Nephron progenitor cell (in vitro differentiated cells): ENCODE measurements at regions not wholly inside any gene's neighbourhood (a gene's known extent, or its start where the extent isn't known, plus 50 kb on each side); places are given as distances from the start of the nearest gene placed in this dataset.

ENCODE experiments used
- DNase-seq: peaks from one replicate; pipeline ENCODE4 v3.0.0; 2021
- H3K27ac Mint-ChIP-seq: 2 replicates; pipeline ENCODE4 v1.8.0; 2021; ENCODE audit warnings: mild to moderate bottlenecking, moderate library complexity, mixed read lengths
- H3K27me3 Mint-ChIP-seq: 2 replicates; pipeline ENCODE4 v1.8.0; 2021; ENCODE audit warnings: mild to moderate bottlenecking, low read depth, mixed read lengths; ENCODE audit not compliant: poor library complexity
- H3K36me3 Mint-ChIP-seq: 2 replicates; pipeline ENCODE4 v1.8.0; 2021; ENCODE audit warnings: low read depth, mixed read lengths
- H3K4me1 Mint-ChIP-seq: 2 replicates; pipeline ENCODE4 v1.8.0; 2021; ENCODE audit warnings: mixed read lengths
- H3K4me3 Mint-ChIP-seq: 2 replicates; pipeline ENCODE4 v1.8.0; 2021; ENCODE audit warnings: mild to moderate bottlenecking, moderate library complexity, mixed read lengths
- H3K9me3 Mint-ChIP-seq: 2 replicates; pipeline ENCODE4 v1.8.0; 2021; ENCODE audit warnings: mild to moderate bottlenecking, moderate library complexity, mixed read lengths
- TF ChIP-seq, protein P1 (sequence below): fragments of 200-600 bp; sonication (generic); IDR thresholded peaks from 2 replicates; pipeline ENCODE4 v1.5.0; 2021; ENCODE audit warnings: antibody characterized with exemption

DNA sequence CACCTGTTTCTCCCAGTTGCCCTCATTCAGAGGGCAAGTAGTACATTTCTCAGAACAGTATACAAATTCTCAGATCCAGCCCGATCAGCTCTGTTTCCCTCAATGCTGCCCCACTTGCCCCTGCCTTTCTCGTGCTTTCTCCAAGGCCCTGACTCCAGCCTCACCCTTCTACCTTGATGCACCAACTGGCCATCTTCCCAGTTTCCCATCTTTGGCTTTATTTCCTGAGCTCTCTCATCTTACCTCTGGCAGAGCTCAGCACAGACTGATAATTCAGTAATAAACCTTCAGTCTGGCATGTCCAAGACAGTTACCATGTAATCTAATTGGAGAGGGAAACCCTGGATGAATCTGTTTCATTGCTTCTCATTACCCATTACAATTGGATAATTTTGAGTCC is 184.5 kb upstream of the ISX start:
- H3K9me3 Mint-ChIP-seq: peaks cover 4% of the 10 kb centered on the region
- DNase-seq: no peak

DNA sequence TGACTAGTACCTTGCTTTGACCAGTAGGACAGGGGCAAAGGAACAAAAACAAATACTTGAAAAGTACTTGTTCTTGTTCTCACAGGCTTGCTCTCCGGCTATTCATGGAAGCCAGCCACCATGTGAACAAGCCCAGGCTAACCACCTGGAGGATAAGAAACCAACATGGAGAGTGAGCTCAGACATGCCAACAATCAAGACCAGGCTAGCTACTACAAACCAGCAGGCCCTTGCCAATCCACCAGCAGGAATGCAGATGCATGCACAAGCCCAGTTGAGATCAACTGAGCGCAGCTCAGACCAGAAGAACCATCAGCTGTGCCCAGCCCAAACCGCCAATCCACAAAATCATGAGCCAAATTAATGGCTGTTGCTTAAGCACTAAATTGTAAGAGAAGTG is 180.1 kb upstream of the ISX start:
- H3K4me1 Mint-ChIP-seq: peaks cover 8% of the 10 kb centered on the region
- H3K36me3 Mint-ChIP-seq: peaks cover 2% of the 10 kb centered on the region
- H3K27me3 Mint-ChIP-seq: peaks cover 13% of the 10 kb centered on the region
- H3K4me3 Mint-ChIP-seq: no peak overlapping the region
- TF ChIP-seq, protein P1, sequence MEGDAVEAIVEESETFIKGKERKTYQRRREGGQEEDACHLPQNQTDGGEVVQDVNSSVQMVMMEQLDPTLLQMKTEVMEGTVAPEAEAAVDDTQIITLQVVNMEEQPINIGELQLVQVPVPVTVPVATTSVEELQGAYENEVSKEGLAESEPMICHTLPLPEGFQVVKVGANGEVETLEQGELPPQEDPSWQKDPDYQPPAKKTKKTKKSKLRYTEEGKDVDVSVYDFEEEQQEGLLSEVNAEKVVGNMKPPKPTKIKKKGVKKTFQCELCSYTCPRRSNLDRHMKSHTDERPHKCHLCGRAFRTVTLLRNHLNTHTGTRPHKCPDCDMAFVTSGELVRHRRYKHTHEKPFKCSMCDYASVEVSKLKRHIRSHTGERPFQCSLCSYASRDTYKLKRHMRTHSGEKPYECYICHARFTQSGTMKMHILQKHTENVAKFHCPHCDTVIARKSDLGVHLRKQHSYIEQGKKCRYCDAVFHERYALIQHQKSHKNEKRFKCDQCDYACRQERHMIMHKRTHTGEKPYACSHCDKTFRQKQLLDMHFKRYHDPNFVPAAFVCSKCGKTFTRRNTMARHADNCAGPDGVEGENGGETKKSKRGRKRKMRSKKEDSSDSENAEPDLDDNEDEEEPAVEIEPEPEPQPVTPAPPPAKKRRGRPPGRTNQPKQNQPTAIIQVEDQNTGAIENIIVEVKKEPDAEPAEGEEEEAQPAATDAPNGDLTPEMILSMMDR: no peak
- no peak for DNase-seq
- no peak overlapping the region for H3K27ac Mint-ChIP-seq
- H3K9me3 Mint-ChIP-seq: peaks cover 25% of the 10 kb centered on the region

More for the DNA sequence above, 184.5 kb upstream of the ISX start:
- Mint-ChIP-seq H3K36me3 (no peaks in the 10 kb centered on the region), H3K27me3 (peaks cover 6% of the 10 kb centered on the region), H3K27ac (no peak overlapping the region), H3K4me1 (peaks cover 8% of the 10 kb centered on the region), H3K4me3 (no peak overlapping the region)
- TF ChIP-seq, protein P1: no peak

DNA sequence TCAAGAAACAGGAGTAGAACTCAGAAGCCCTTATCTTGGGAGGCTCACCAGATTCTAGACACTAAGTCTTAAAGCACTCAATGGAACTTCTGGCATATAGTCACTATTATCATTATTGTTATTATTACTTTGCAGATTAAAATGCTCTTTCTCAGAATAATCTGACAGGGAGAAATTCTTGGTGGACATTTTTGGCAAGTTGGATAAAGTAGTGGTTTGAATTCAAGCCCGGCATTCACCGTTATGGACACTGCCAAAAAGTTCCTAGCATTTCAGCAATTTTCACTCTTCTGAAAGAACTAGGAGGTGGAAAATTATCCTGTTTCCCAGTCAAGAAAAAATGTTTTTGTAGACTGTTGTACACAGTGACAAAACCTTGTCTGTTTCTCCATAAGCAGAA is 179.6 kb upstream of the ISX start:
- Mint-ChIP-seq H3K4me1 (peaks cover 8% of the 10 kb centered on the region), H3K36me3 (peaks cover 4% of the 10 kb centered on the region), H3K27me3 (peaks cover 10% of the 10 kb centered on the region), H3K4me3 (no peak overlapping the region), H3K27ac (no peak overlapping the region), H3K9me3 (peaks cover 30% of the 10 kb centered on the region)
- TF ChIP-seq, protein P1: no peak
- DNase-seq: no peak

DNA sequence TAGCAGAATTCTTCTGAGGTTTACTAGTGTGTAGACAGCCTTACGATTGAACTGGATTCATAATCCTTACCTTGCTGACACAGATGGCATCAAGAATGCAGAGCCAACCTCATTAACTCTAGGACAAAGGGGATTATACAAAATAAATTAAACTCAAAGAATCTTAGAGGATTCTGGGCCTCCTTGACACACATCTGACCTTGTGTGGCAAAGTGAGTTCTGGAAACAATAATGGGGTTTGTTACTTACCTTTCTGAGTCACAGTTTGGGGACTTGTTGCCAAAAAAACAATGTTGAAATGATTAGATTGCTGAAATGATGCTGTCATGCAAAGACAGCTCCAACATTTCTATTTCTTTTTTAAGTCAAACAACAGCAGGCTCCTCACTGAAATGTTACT is 179.1 kb upstream of the ISX start:
- Mint-ChIP-seq H3K4me1 (peaks cover 8% of the 10 kb centered on the region), H3K27ac (no peak overlapping the region), H3K36me3 (peaks cover 4% of the 10 kb centered on the region), H3K9me3 (peaks cover 34% of the 10 kb centered on the region), H3K4me3 (no peak overlapping the region), H3K27me3 (peaks cover 10% of the 10 kb centered on the region)
- no peak for DNase-seq
- TF ChIP-seq, protein P1: no peak

DNA sequence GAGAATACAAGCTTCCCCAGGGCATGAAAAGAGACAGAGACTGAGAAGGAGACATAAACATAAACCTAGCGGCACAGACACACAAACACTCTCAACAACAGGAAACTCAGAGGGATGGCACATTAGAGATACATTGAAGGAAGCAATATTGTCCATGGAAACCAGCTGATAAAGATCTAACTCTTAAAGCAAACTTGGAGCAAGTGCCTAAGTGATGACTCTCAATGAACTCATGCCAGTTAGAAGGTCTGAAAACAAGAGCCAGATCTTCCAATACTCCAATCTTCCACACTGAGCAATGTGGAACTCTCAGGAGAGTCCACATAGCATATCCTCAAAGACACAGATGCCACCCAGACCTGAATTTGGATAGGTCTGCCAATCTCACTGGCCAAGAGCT is 168.8 kb upstream of the ISX start:
- DNase-seq: no peak
- H3K4me1 Mint-ChIP-seq: no peaks in the 10 kb centered on the region
- H3K27me3 Mint-ChIP-seq: peaks cover 7% of the 10 kb centered on the region
- no peaks in the 10 kb centered on the region for H3K36me3 Mint-ChIP-seq
- H3K4me3 Mint-ChIP-seq: no peak overlapping the region
- H3K9me3 Mint-ChIP-seq: no peaks in the 10 kb centered on the region
- TF ChIP-seq, protein P1: no peak
- no peak overlapping the region for H3K27ac Mint-ChIP-seq

DNA sequence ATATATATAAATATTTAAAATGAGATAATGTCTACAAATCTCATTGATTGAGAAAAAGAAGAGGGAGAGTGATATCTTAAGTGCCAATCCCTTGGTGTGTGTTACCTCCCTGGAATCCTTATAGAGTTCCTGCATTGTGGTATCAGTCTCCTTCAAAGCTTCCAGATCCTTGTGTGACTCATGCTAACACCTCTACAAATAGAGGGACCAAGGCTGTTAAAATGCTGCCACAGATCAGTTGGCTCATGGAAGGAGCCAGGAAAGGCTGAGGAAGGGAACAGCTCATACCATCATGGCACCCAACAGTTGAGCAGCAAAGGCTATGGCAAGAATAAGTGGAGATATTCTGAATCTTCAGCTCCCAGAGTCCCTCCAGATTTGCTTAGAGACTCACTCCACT is 163.6 kb upstream of the ISX start:
- no peak for DNase-seq
- H3K27ac Mint-ChIP-seq: no peak overlapping the region
- no peaks in the 10 kb centered on the region for H3K4me1 Mint-ChIP-seq
- no peak overlapping the region for H3K4me3 Mint-ChIP-seq
- TF ChIP-seq, protein P1: no peak
- H3K36me3 Mint-ChIP-seq: no peaks in the 10 kb centered on the region
- no peaks in the 10 kb centered on the region for H3K9me3 Mint-ChIP-seq
- peaks cover 1% of the 10 kb centered on the region for H3K27me3 Mint-ChIP-seq
